Stimulated activated CD4-positive, alpha-beta T cell treated with anti-CD3 and anti-CD28 coated beads, Interleukin-4, amount 100 ng/mL, for 1 hour (primary cell): ENCODE measurements at regions not wholly inside any gene's neighbourhood (a gene's known extent, or its start where the extent isn't known, plus 50 kb on each side); places are given as distances from the start of the nearest gene placed in this dataset.

Source experiments
- DNase-seq: peaks from one replicate; pipeline ENCODE4 v3.0.0-alpha.2; 2020

DNA sequence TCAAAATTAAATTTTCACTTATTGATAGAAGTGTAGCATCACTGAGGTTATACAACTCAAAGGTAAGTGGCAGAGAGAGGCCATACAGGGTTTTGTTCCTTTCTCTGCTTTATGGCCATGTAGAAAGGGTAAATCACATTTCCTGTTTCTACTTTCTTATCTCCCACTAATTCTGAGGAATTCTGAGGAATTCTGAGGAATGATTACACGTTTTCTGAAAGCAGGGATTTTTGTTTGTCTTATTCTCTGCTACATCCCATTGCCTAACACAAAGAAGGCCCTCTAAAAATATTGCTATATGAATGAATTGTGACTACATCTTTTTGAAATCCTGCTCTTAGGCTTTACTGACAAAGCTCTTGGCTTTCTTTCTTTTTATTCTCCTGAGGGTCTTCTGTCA is 516.9 kb upstream of the ZNF608 start:
- DNase-seq, result no peak

DNA sequence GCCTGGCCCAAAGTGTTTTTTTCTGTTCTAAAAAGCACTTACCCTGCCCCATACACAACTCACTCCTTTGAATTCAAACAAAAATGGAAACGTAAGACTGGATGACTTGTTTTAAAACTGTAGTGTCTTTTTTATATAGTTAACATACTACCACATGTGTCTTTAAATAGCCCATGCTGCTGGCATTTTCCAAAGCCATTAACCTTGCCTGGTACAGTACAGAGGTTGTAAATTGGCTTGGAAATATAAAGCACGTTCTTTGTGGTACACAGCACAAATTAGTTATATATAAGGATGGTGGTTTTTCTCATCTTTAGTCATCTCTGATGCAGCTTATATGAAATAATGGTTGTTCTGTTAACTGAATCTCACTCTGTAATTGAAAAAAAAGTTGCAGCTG is 519.7 kb upstream of the ZNF608 start:
- no peak for DNase-seq

DNA sequence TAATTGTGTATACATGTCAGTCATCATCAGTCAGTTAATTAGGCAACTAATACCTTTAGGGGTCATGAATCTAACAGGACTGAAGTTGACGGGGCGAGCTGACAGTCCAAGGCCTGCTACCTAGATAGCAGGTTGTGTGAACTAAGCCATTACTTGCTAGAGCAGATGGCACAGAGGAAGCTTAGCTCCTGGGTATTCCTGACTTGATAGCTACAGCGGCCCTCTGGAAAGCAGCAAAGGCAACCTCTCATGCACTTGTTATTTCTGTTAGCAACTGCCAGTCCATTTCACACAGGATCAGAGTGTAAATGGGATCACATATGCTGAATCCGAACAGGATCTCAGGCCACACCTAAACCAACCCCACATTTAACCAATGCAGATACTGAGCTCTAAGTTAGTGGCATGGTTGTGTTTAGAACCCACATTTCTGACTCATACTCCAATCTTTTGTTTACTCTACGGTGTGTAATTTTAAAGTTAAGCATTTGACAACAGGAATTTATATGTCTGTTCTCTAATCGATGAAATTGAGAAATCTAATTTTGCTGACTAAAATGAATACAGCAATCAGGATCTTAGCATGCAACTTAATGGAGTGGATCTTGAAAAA is 521.3 kb upstream of the ZNF608 start:
- no peak for DNase-seq

DNA sequence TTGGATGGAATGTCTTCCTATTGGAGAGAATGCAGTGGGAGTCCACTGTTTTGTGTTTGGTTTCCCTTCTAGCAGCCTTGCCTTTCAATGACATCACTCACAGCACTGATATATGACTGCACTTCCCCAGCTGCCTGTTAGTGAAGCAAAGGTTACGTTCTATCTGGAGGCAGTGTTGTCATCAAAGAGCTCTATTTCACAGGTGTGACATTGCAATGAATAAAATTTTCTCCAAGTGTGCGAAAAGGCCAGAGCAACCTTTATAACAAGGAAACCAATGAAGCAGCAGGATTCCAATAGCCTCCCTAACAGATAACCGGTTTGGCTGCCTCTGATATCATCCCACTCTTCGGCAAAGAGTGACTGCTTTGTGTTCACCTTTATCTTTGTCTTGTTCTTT is 523.5 kb upstream of the ZNF608 start:
- DNase-seq, result no peak

DNA sequence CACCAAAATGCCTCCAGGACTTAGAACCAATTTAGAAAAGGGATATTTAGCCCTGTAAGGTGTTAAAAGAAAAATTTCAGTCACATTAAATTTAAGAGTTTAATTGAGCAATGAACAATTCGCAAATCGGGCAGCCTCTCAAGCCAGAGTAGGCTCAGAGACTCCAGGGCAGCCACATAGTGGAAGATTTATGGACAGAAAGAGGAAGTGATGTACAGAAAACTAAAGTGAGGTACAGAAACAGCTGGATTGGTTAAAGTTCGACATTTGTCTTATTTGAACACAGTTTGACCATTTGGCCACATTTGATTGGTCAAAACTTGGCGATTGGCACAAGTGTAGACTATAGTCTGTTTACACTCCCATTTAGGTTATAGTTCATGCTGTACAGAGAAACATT is 525.9 kb upstream of the ZNF608 start:
- no peak for DNase-seq

DNA sequence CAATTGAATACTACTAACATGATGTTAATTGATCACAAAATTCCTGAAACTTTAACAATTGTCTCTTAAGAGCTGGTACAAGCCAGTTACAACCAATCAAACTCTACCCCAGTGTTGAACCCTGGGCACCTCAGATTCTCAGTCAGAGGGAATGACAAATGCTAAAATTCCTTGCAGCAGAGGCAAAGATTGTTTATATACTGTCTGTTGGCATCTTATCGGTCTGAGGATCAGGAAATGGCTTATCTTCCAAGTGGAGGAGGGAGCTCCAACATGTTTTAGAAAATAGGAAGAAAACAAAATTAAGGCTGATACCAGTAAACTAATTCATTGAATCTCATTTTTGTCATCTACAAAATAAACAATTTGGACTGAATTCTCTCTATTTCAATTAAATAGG is 527.8 kb upstream of the ZNF608 start:
- DNase-seq, result no peak

DNA sequence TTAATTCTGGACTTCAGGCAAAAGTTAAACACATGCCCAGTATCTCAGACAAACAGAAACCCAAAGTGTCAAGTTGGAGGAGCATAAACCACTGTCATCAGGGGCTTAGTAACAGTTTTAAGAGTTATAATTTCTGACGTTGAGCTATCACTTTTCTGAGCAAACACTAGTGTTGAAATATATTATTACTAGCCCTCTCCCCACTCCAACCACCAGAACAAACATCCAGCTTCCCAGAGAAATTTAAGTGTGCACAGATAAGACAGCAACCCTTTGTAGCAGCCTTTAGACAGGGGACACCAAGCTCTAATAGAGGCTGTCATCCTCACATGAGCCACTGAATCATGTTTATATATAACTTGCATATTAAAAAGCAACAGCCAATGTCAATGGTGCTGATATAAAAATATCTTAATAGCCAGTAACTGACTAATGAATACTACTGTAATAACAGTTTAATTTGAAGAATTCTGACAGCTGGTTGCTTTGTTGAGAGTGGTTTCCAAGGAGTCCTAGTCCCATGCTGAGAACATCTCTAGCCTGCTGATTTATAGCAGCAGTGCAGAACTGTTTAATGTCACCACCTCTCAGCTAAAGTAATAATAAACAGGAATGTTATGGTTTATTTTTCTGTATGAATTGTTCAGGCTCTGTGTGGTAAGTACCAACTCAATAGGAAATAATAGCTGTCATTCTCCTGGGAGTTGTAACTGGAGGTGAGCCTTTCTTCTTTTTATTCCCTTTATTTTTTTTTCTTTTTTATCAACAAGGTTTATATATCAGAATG is 528.7 kb upstream of the ZNF608 start:
- DNase-seq, result no peak

DNA sequence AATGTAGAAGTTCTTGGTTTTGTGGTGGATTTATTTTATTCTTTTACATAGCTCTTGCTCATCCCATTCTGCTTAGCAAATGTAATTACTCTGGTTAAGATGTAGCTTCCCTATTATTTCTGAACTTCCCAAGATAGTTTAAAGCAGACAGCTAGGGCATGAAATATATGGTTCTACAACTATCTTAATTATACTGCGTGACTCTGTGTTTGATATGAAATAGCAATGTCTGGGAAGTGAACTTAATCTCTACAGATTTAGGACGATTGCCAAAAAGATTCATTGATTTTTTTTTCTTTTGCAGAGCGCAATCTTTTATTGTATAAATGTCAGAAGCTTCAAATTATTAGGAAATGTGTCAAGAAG is 529.3 kb upstream of the ZNF608 start:
- no peak for DNase-seq

DNA sequence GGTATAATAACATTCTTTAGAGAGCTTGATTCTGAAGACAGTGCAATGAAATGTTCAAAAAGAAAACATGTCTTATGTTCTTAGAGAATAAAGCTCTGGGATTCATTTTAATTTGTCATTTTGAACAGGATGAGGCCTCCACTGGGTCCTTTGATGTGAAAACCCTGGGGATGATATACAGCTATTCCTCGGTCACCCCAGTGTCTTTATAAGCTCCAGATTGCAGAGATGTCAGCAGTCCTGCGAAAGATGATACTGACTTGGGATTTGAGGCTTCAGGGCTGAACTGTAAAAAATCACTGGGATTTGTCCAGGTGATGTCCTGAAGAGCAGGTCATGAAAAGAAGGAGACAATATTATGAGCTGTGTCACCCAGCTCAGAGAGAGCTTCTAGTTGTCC is 529.7 kb upstream of the ZNF608 start:
- no peak for DNase-seq

DNA sequence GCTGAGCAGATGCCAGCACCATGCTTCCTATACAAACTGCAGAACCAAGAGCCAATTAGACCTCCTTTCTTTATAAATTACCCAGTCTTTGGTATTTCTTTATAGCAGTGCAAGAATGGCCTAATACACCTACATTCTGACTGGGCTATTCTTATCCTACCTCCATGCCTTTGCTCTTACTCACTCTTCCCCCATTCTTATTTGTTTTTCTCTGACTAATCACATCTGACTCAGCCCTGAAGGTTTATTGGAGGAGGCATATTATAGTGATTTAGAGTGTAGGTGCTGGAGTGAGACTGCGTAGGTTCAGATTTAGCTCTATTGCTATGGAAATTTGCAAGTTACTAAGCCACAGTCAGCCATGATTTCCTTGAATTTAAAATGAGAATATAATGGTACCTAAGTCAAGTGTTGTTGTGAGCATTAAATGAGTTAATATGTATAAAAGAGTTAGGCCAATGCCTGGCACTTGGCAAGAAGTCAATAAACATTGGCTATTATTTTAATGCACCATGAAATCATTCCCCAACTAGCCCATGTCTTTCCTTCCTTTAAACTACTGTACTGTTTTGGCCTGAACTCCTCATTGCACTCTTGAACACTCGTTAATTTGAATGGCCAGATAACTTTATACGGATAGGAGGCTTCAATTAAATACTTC is 531.2 kb upstream of the ZNF608 start:
- no peak for DNase-seq

DNA sequence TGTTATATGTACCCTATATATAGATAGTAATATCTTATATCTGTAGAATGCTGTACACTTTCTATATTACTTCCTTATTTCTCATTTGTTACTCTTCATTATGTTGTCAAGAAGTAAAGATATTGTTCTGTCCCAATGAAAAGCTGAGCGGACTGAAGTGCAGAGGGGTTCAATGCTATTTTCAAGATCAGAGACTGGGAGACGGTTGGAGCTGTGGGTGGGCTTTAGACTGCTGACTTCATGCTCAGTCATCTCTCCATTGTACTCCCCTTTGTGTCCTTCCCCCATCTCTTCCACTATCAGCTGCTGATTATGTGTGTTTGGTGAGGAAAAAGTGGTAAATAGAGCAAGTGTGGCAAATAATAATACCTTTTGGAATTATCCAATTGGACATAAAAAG is 532.3 kb upstream of the ZNF608 start:
- no peak for DNase-seq

DNA sequence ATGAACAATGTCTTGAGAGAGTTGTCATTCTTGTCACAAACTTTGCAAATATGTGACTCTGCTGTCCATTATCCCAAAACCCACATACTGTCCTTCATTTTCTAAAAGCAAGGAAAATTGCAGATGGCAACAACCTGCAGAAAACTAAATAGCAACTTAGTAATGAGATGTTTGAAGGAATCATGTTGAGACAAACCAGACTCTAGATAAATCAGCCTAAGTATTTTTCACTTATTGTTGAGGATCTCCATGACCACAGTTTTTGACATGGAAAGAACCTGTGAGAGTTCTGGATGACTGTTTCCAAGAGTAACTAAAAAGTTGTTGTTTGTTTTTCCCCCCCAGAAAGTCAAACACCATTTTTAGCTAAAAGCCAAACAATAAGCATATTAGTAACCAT is 535.2 kb upstream of the ZNF608 start:
- no peak for DNase-seq

DNA sequence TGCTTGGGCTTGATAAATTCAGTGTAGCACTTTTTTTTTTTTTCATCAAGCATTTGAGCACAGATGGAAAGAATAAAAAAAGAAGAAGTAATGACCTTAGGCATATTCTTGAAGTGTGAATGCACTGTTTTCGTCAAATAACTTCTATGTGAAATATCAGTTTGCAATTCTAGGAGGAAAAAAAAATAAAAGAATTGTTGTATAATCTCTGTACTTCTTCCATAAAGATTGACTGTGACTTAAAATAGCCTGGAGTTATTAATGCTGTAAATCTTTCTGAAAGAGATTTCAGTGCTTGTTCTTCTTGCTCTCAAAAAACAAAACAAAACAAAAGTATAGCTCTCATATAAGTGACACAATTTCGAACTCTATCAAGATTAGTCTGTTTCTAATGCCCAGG is 536.9 kb upstream of the ZNF608 start:
- DNase-seq, result no peak

DNA sequence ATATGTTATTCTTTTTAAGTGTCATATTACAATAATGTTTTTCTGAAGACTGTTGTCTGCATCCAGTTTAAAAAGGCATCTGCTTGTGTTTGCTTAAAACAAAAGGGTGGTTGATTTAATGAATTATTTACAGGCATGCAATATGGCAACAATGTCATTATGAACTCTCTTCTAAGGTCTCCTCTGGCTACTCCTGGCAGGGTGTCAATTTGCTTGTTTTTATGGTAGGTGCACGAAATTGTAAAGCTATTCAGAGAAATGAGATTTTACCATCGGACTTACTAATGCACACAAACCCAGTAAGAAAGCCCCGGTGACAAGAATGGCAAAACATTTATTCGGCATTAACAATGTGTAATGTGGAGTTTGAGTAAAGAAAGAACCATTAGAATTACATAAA is 539.8 kb upstream of the ZNF608 start:
- DNase-seq, result no peak

DNA sequence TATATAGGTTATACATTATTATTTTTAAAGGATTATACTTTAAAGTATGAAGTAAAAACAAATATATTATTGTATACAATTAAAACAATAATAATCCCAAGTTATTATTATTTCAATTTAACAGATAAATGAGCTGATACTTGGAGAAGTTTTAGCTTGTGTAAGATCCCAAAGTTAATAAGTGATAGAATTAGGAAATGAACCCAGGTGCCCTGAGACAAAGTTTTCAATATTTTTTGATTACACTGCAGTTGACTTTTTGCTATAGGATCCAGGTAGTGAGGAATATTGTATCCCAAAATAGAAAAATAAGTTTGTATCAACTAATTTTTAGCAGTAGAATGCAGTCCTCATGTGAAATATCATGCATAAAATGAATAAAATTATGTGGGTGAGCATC is 543.2 kb upstream of the ZNF608 start:
- DNase-seq, result no peak

DNA sequence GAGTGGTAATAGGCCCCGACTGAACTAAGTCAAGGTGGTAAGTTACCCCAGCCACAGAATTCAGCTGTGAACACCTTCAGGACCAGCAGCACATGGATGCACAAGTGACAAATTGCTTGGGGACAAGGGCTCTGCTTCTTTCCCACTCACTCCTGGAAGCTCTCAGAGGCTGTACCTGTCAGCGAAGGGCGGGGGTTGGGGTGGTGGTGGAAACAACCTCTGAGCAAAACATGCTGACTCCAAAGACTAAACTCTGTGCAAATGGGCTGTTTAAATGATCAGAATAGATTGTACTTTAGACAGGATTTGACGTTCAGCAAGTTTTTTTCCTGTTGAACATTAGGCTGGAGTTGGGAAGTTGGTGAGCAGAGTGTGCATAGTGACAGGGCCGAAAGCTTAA is 544.5 kb upstream of the ZNF608 start:
- no peak for DNase-seq

DNA sequence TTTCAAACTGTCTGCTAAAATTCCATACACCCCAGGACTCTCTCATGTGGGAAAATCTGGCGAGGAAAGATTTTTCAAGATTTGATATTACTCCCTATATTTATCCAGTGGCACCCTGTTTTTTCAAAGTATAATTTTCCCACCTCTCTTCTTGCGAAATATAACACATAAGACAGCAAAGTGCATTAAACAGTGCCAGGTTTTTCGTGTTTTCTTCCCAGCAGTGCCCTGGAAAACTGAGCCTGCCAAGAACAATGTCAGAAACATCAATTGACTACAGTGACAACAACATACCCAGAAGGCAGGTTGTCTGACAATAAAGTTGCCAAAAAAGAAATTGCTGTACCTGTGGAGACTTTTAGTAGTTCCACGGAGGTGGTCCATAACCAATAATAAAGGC is 545.0 kb upstream of the ZNF608 start:
- DNase-seq, result no peak

DNA sequence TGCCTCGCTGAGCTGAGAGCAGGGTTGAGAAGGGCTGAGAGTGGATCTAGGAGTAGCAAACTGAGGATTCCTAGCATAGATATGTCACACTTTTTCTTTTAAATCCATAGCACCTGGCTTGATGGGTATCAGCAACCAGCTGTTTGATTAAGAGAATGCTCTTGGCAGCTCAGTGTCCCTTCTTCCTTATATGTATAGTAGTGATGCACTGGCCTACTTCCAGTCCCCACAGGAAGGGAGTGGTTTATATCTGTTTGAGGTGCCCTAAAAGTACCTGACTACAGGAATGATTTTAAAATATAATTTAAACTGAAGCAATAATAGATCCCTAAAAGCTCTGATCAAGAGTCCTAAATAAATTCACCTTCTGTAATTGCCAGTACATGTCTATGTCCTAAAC is 546.8 kb upstream of the ZNF608 start:
- no peak for DNase-seq

DNA sequence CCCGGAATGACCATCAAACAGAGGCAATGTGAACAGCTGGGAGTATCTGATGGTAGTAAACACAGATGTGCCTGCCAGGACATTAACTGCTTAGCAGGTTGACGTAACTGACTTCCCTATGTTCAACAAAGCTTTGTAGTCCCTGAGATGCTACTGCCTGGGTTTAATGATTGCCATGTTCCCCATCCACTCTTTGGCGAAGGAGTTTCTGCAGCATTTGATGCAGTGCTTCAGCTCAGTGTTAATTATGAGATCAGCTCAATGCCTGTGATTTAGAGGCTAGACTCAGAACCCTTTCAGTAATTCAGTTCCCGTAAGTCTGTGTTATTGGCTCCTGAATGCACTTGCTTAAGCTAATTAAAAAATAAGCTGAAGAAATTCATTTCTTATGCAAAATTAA is 547.3 kb upstream of the ZNF608 start:
- DNase-seq, result no peak

DNA sequence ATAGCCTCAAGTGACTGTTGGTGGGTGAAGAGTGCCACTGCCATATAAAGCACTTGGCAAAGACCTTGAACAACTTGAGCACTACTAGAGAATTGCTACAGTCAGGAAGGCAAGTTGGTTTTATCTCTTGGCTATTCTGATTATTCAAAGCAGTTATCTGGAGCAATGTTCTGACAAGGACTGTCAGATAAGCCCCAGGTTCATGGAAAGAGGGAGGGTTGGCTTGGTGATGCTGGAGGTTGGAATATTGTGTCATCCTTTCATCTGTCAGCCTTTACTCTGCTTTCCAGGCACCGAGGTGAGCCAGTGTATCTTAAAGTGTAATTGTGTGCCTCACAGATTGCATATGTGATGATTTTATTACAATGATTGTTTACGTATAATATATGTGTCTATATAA is 548.4 kb upstream of the ZNF608 start:
- no peak for DNase-seq

DNA sequence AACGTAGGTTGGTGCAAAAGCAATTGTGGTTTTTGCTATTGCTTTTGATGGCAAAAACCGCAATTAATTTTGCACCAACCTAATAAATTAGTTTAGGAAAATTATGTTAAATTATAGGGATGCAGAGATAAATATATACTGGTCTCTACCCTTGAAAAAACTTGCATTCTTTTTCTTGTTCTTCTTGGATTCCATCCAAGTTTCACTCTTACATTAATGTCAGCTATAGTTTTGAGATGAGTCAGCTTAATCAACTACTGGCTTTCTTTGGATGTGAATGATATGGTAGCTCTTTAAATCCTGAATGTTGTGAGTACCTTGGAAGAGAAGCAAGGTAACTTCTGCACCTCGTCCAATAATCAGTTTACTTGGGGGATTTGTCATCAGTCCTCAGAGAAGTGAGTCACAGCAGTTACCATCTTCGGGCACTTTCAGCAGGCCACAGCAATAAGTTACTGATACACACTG is 549.0 kb upstream of the ZNF608 start:
- no peak for DNase-seq

DNA sequence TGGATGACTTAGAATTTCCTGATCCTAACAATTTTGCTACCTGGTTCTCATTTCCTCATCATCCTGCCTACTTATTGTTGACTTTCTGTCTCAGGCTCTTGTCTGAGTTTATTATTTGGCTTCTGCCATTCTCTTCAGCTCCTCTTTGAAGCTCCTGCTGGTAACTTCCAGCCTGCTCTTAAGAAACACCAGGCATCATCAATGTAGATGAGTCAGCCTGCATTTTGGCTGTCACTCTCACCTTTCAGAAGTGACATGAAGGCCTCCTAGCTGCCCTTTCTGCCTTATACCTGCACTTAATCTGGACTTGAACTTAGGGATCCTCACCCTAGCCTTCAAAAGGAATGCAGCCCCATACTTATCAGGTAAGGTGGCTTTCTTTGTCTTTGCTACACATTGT is 551.8 kb upstream of the ZNF608 start:
- DNase-seq, result no peak

DNA sequence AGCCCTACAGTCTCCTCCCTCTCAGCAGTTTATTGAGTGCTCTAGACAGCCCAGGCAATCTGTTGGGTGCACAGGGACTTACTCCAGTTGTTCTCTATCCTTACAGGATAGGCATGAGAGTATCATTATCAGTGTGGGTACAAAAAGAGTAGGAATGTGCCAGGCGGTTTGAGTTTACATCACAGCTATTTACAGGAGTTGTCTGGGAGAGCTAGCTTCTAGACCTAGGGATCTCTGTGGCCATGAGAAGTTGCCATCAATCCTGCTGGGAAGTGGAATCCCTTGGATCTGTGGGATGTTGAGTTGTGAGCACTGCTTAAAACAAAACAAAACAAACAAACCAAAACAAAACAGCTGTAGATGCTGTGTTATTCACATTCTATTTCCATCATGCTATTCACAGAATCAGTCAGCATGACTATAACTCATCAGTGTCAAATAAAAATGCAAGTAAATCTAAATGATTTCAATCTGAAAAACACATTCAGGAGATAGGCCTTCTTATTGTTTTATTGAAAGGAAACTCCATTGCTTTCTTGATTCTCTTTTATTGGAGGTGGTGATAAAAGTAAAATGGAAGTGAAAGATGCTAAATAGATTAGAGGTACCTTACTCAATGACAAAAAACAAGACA is 552.4 kb upstream of the ZNF608 start:
- DNase-seq, result no peak

DNA sequence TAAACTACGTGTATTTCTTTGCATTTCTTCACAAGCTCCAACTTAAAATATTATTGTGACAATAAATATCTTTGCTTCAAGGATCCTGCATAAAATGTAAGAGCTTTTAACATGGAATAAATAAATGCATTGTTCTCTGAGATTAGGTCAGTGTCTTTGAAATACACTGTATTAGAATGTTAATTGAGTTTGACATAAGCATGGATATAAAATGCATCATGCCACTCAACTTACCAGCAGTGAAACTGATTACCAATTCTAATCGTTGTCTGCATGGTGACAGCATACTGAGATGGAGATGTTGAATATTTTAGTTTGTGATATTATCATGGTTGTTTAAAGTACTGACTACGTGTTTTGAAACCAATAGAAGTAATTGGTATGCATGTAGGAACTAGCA is 555.3 kb upstream of the ZNF608 start:
- no peak for DNase-seq
